MM.1S (cell line): ENCODE measurements at regions not wholly inside any gene's neighbourhood (a gene's known extent, or its start where the extent isn't known, plus 50 kb on each side); places are given as distances from the start of the nearest gene placed in this dataset.

Source experiments
- CTCF ChIP-seq: fragments of 300-600 bp; sonication (generic); IDR thresholded peaks from 2 replicates; pipeline ENCODE4 v1.5.1; 2016; ENCODE audit warnings: antibody characterized with exemption, low read length, mixed read lengths
- EZH2phosphoT487 ChIP-seq: fragments of 300-600 bp; sonication (generic); IDR thresholded peaks from 2 replicates; pipeline ENCODE4 v1.6.1; 2018; ENCODE audit warnings: antibody characterized with exemption, low read length

- no peak for TF ChIP-seq CTCF
- TF ChIP-seq EZH2phosphoT487 = no peak
Measured at GRCh38 chr1:214120191-214120590, 132.4 kb downstream of the PROX1 start.
